SU-DHL-6 (cell line): ENCODE measurements at regions not wholly inside any gene's neighbourhood (a gene's known extent, or its start where the extent isn't known, plus 50 kb on each side); places are given as distances from the start of the nearest gene placed in this dataset.

ENCODE experiments used
- H2AFZ ChIP-seq: fragments of 200-600 bp; sonication (generic); 2 replicates; pipeline ENCODE4 v1.6.1; 2014; ENCODE audit warnings: low read depth, mild to moderate bottlenecking, moderate library complexity, mixed read lengths, antibody characterized with exemption, low read length; ENCODE audit not compliant: severe bottlenecking
- H3F3A ChIP-seq: fragments of 200-600 bp; shearing (Covaris generic); 2 replicates; pipeline ENCODE4 v1.6.0; 2016; ENCODE audit warnings: antibody characterized with exemption, mild to moderate bottlenecking; ENCODE audit not compliant: insufficient read depth
- H3K27ac ChIP-seq: fragments of 200-600 bp; sonication (generic); 2 replicates; pipeline ENCODE4 v1.5.1; 2016; ENCODE audit warnings: low read depth, mild to moderate bottlenecking, low read length, moderate library complexity, mixed read lengths
- H3K27me3 ChIP-seq: fragments of 200-600 bp; sonication (generic), shearing (Covaris generic); 2 replicates; pipeline ENCODE4 v1.6.0; 2014; ENCODE audit warnings: mild to moderate bottlenecking, low read length
- H3K36me3 ChIP-seq: fragments of 200-600 bp; sonication (generic); 2 replicates; pipeline ENCODE4 v1.6.1; 2014; ENCODE audit warnings: mild to moderate bottlenecking, low read length, mixed read lengths
- H3K4me2 ChIP-seq: fragments of 300-600, 200-600 bp; shearing (Covaris generic), sonication (generic); 2 replicates; pipeline ENCODE4 v1.6.0; 2014; ENCODE audit warnings: low read length, low read depth, mild to moderate bottlenecking; ENCODE audit not compliant: poor library complexity, severe bottlenecking
- H3K4me3 ChIP-seq: fragments of 200-600 bp; sonication (generic); 2 replicates; pipeline ENCODE4 v1.5.1; 2014; ENCODE audit warnings: antibody characterized with exemption, low read length, mild to moderate bottlenecking, mixed read lengths; ENCODE audit not compliant: insufficient read depth, poor library complexity, severe bottlenecking
- H3K79me2 ChIP-seq: fragments of 200-600 bp; sonication (generic); 2 replicates; pipeline ENCODE4 v1.6.1; 2014; ENCODE audit warnings: mild to moderate bottlenecking, low read length, moderate library complexity; ENCODE audit not compliant: insufficient read depth
- H3K9ac ChIP-seq: fragments of 200-600 bp; sonication (generic); 2 replicates; pipeline ENCODE4 v1.7.0; 2014; ENCODE audit warnings: mild to moderate bottlenecking, low read length
- H3K9me2 ChIP-seq: fragments of 200-600 bp; sonication (generic); replicated peaks from 2 replicates; pipeline ENCODE4 v1.6.1; 2014; ENCODE audit warnings: low read length; ENCODE audit not compliant: insufficient read depth
- H3K9me3 ChIP-seq: fragments of 200-600 bp; sonication (generic); 2 replicates; pipeline ENCODE4 v1.6.1; 2014; ENCODE audit warnings: low read length, mixed read lengths; ENCODE audit not compliant: insufficient read depth
- H4K20me1 ChIP-seq: fragments of 200-600 bp; sonication (generic); 2 replicates; pipeline ENCODE4 v1.6.1; 2014; ENCODE audit warnings: low read depth, mild to moderate bottlenecking, antibody characterized with exemption, low read length, moderate library complexity, mixed read lengths
- CTCF ChIP-seq: fragments of 200-600 bp; sonication (generic); IDR thresholded peaks from one replicate; pipeline ENCODE4 v1.5.1; 2017; ENCODE audit warnings: antibody characterized with exemption, mild to moderate bottlenecking, low read length, moderate library complexity; ENCODE audit not compliant: insufficient read depth, poor library complexity, severe bottlenecking
- EZH2phosphoT487 ChIP-seq: fragments of 200-600 bp; sonication (generic), shearing (Covaris generic); conservative IDR thresholded peaks from 2 replicates; pipeline ENCODE4 v1.6.1; 2018; ENCODE audit warnings: mild to moderate bottlenecking, antibody characterized with exemption, low read length, moderate library complexity, mixed read lengths

DNA sequence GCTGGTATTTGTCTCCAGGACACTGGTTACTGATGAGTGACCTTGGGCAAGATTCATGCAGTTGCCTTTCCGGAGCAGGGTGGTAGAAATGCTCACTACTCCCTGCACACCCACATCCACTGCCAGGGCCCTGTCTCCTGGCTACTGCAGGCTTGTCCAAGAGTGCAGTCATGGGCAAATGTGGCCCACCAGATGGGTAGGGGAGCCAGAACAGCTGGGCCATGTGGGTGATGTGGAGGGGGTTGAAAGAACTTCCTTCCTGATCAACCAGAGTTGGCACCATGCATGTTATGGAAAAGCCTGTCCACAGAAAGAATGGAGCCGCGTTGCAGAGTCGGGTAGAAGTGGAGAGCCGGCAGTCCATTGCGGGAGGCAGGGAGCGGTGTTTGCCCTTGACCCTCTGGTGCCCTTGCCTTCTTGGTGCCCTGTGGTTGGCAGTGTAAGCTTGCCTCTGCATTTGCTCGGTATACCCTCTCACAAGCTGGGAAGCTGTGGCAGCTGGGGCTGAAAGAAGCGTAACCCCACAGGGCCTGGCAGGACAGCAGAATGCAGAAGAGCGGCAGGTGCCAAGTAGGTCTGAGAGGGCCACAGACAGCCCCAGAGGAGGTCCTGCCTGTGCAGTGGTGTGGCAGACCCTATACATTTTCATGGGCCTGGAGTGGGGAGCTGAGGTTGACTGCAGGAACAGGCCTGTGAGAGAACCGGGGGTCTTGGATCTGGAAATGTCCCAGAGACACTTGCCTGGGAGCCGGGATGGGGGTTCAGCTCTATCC lies 253.2 kb downstream of the TFCP2L1 start:
- no peak for TF ChIP-seq CTCF
- Histone ChIP-seq H3K4me3 (no peak overlapping the region), H3K27me3 (0 out of 2 replicates have a peak, but pooled peaks cover 4% of the 10 kb centered on the region), H3K79me2 (no peaks in the 10 kb centered on the region), H3K9ac (no peak overlapping the region), H3K9me2 (no peaks in the 10 kb centered on the region), H3K4me2 (no peak overlapping the region), H3K27ac (no peak overlapping the region), H3K9me3 (no peaks in the 10 kb centered on the region), H3F3A (no peaks in the 10 kb centered on the region), H2AFZ (no peak overlapping the region), H4K20me1 (no peaks in the 10 kb centered on the region), H3K36me3 (no peaks in the 10 kb centered on the region)

DNA sequence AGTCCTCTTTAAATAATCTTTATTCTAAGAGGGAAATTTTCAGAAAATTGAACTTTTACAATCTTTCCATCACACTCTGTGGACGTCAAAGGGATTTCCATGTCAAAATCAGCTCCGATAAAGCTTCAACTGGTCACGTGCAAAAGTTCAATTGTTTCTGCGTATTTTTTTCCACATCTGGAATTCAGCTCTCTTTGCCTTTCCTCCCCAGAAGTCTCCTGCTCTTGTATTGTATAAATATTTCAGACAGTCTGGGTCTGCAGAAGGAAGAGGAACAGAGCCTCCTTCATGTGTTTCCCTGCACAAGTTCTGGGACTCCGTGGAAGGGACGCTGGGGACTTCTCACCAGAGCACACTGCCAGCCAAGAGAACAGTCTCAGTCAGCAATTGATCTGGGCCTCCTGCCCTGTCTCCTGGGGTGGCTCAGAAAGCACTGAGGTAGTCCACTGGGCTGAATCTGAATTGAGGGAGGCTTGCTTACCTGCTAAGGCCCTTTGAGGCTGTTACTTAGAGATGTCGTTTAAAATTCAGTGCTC lies 251.5 kb downstream of the TFCP2L1 start:
- Histone ChIP-seq H3K36me3 (no peaks in the 10 kb centered on the region), H3K4me2 (no peak overlapping the region), H3F3A (no peaks in the 10 kb centered on the region), H3K9ac (no peak overlapping the region), H3K4me3 (no peak overlapping the region), H4K20me1 (no peaks in the 10 kb centered on the region), H3K79me2 (no peaks in the 10 kb centered on the region), H3K27me3 (0 out of 2 replicates have a peak, but pooled peaks cover 4% of the 10 kb centered on the region), H2AFZ (no peak overlapping the region), H3K27ac (no peak overlapping the region), H3K9me2 (no peaks in the 10 kb centered on the region), H3K9me3 (no peaks in the 10 kb centered on the region)
- TF ChIP-seq CTCF (no peak), EZH2phosphoT487 (no peak)

DNA sequence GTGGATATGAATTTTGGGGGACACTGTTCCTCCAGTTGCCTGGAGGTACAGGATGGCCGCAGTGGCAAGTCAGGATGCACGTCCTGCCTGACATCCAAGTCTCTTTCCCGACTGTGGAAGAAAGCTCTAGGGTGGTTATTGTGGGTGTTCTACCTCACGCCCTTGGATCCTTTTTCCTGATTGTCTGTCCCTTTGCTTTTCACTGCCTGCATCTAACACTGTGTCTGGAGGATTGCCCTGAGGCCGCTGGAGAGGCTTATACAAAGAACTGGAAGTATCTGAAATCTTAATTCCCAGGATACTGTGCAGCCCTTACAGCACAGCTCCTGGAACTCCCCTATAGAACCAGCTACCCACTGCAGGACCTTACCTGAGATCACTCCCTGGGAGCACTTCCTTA lies 250.5 kb downstream of the TFCP2L1 start:
- Histone ChIP-seq H3K79me2 (no peaks in the 10 kb centered on the region), H3K4me2 (no peak overlapping the region), H3K9ac (no peak overlapping the region), H3K9me3 (no peaks in the 10 kb centered on the region), H3K9me2 (no peaks in the 10 kb centered on the region), H2AFZ (no peak overlapping the region), H4K20me1 (no peaks in the 10 kb centered on the region), H3K4me3 (no peak overlapping the region), H3F3A (no peaks in the 10 kb centered on the region), H3K27me3 (0 out of 2 replicates have a peak, but pooled peaks cover 2% of the 10 kb centered on the region), H3K27ac (no peak overlapping the region), H3K36me3 (no peaks in the 10 kb centered on the region)
- TF ChIP-seq EZH2phosphoT487 (no peak), CTCF (no peak)
